Psoas muscle (tissue), 7 donors: ENCODE measurements at regions not wholly inside any gene's neighbourhood (a gene's known extent, or its start where the extent isn't known, plus 50 kb on each side); places are given as distances from the start of the nearest gene placed in this dataset.
"Not testable (repeated sequence)": the region's sequence is repeated elsewhere in the genome, so short reads cannot be mapped to it uniquely, and the experiment has no call there.

Experiments
- ATAC-seq, 4 donors: fragments of 200-7000 bp; cut with Tn5 transposase; one replicate each; pipeline ENCODE4 v1.9.1; 2020; ENCODE audit warnings: moderate library complexity in 3 of 4, mild to moderate bottlenecking in 2 of 4
- DNase-seq, 2 donors: peaks; one replicate each; pipeline ENCODE4 v3.0.0-alpha.2; 2020
- H3K27ac ChIP-seq: fragments of 200-600 bp; one replicate; pipeline ENCODE4 v1.8.0; 2022
- H3K27me3 ChIP-seq, 3 donors: fragments of 200-600 bp in 1 of 3; one replicate each; pipeline versions ENCODE4 v1.6.1 to v1.8.0; 2013 to 2022; ENCODE audit warnings: low read length in 2 of 3, mild to moderate bottlenecking in 2 of 3, moderate library complexity in 1 of 3; ENCODE audit not compliant: insufficient read depth in 3 of 3
- H3K36me3 ChIP-seq, 2 donors: fragments of 200-600 bp in 1 of 2; one replicate each; pipeline versions ENCODE4 v1.6.1 to v1.8.0; 2013 to 2022; ENCODE audit warnings: low read depth in 1 of 2, mild to moderate bottlenecking in 1 of 2, moderate library complexity in 1 of 2; ENCODE audit not compliant: insufficient read depth in 1 of 2
- H3K4me1 ChIP-seq: fragments of 200-600 bp; one replicate; pipeline ENCODE4 v1.8.0; 2022
- H3K4me3 ChIP-seq: fragments of 200-600 bp; one replicate; pipeline ENCODE4 v1.8.0; 2022; ENCODE audit warnings: mild to moderate bottlenecking
- H3K9me3 ChIP-seq: fragments of 200-600 bp; one replicate; pipeline ENCODE4 v1.8.0; 2022
- CTCF ChIP-seq: fragments of 200-600 bp; IDR thresholded peaks from one replicate; pipeline ENCODE4 v1.8.0; 2022; ENCODE audit warnings: antibody characterized with exemption
- WGBS, 3 donors: extraction: QIAGEN DNeasy Blood & Tissue Kit; methylation state at CpG; one replicate each; pipeline versions ENCODE4 v1.1.6 to v1.1.7; 2013; 5-methylcytosine and 5-hydroxymethylcytosine counted together
- intact Hi-C, 2 donors: fragments of 100-400 bp; cut with DNase I; formaldehyde crosslinking; loops; one replicate each; pipeline versions ENCODE4 v1.11.0 to v1.14.2; 2022
- donor health status: healthy with polysubstance abuse.
- donor health status: DM: no; HTN: no; CAD: no; lungs with moderate emphysema.
- donor health status: Bipolar disorder and iron deficiency.
- donor health status: healthy.
- donor health status: DM: yes; HTN: yes; CAD: no.
- donor health status: DM: no; HTN: no; CAD: no.
- donor health status: DM: yes; HTN: yes; CAD: no.

- 74 to 80% (median 76%) methylated on average over 2 of the region's 2 CpGs for WGBS, 3 donors
- no peak for TF ChIP-seq CTCF
- Histone ChIP-seq H3K27me3 (no peaks in the 10 kb centered on the region), H3K4me3 (no peak overlapping the region), H3K27ac (no peak overlapping the region), H3K9me3 (no peaks in the 10 kb centered on the region), H3K4me1 (no peaks in the 10 kb centered on the region), H3K36me3 (no peaks in the 10 kb centered on the region)
- intact Hi-C loops, result no loop called here
- ATAC-seq (no peak), DNase-seq (no peak)
Measured at GRCh38 chr12:63450816-63451215, 217.5 kb downstream of the DPY19L2 start.

GRCh38 chr12:63450334-63450733 is 218.0 kb downstream of the DPY19L2 start:
- 84 to 89% (median 84%) methylated on average over 1 of the region's 1 CpG for WGBS, 3 donors
- Histone ChIP-seq H3K27ac (no peak overlapping the region), H3K36me3 (no peaks in the 10 kb centered on the region), H3K27me3 (no peaks in the 10 kb centered on the region), H3K4me1 (no peaks in the 10 kb centered on the region), H3K9me3 (no peaks in the 10 kb centered on the region), H3K4me3 (no peak overlapping the region)
- no peak for ATAC-seq
- DNase-seq, result no peak
- no peak for TF ChIP-seq CTCF
- intact Hi-C loops, result no loop called here

GRCh38 chr12:63445224-63445880 is 222.9 kb downstream of the DPY19L2 start:
- no peaks in the 10 kb centered on the region for H3K36me3 ChIP-seq
- ATAC-seq, result no peak
- no peaks in the 10 kb centered on the region for H3K27me3 ChIP-seq
- no peaks in the 10 kb centered on the region for H3K4me1 ChIP-seq
- no peak for TF ChIP-seq CTCF
- DNase-seq, result no peak
- intact Hi-C loops, result no loop called here
- H3K9me3 ChIP-seq, result no peaks in the 10 kb centered on the region
- WGBS, 3 donors, result 51 to 58% (median 57%) methylated on average over 3 of the region's 3 CpGs
- no peak overlapping the region for H3K27ac ChIP-seq
- no peak overlapping the region for H3K4me3 ChIP-seq

- ATAC-seq (no peak), DNase-seq (no peak)
- TF ChIP-seq CTCF, result no peak
- Histone ChIP-seq H3K4me3 (no peak overlapping the region), H3K27ac (no peak overlapping the region), H3K4me1 (no peaks in the 10 kb centered on the region), H3K36me3 (no peaks in the 10 kb centered on the region), H3K9me3 (no peaks in the 10 kb centered on the region), H3K27me3 (no peaks in the 10 kb centered on the region)
- 54 to 60% (median 58%) methylated on average over 5 of the region's 5 CpGs for whole genome bisulfite sequencing, 3 donors
- intact Hi-C loops, result no loop called here
Measured at GRCh38 chr12:63440048-63440447, 228.2 kb downstream of the DPY19L2 start.

- DNase-seq, H3K27ac ChIP-seq, H3K4me1 ChIP-seq, H3K4me3 ChIP-seq, H3K27me3 ChIP-seq, intact Hi-C loops, ATAC-seq, H3K9me3 ChIP-seq, H3K36me3 ChIP-seq: not testable (repeated sequence)
- 93 to 95% (median 93%) methylated on average over 11 of the region's 11 CpGs for WGBS, 3 donors
Measured at GRCh38 chr12:63434384-63434783, 233.9 kb downstream of the DPY19L2 start.

GRCh38 chr12:63427969-63428368 is 240.3 kb downstream of the DPY19L2 start:
- DNase-seq, intact Hi-C loops, H3K4me1 ChIP-seq, ATAC-seq, H3K27ac ChIP-seq, H3K9me3 ChIP-seq, H3K4me3 ChIP-seq, H3K36me3 ChIP-seq, H3K27me3 ChIP-seq: not testable (repeated sequence)

- H3K27ac ChIP-seq, intact Hi-C loops, H3K4me1 ChIP-seq, H3K36me3 ChIP-seq, H3K4me3 ChIP-seq, DNase-seq, ATAC-seq, H3K27me3 ChIP-seq, H3K9me3 ChIP-seq: not testable (repeated sequence)
- WGBS, 3 donors, result 82 to 89% (median 84%) methylated on average over 2 of the region's 2 CpGs
Measured at GRCh38 chr12:63427029-63427428, 241.3 kb downstream of the DPY19L2 start.
